ENCODE measurements at regions not wholly inside any gene's neighbourhood (a gene's known extent, or its start where the extent isn't known, plus 50 kb on each side); places are given as distances from the start of the nearest gene placed in this dataset.

GRCh38 chr12:107855471-107855870 is 81.0 kb downstream of the ASCL4 start:
- TF ChIP-seq CTCF (conservative IDR thresholded peaks at IDR 0.05; ENCODE audit: low read length) (no peak), EZH2phosphoT487 (IDR thresholded peaks at IDR 0.05; ENCODE audit: borderline replicate concordance, low read depth, low read length) (no peak)
